SK-N-SH treated with all-trans-retinoic acid at 6 μM for 48 hours (cell line): ENCODE measurements at regions not wholly inside any gene's neighbourhood (a gene's known extent, or its start where the extent isn't known, plus 50 kb on each side); places are given as distances from the start of the nearest gene placed in this dataset.
A peak's percentile ranks its signal among the peaks of the same experiment; 100 is the strongest.

Experiments
- CREB5 ChIP-seq: fragments of 250-450 bp; sonication (Bioruptor Pico); IDR thresholded peaks from 2 replicates; pipeline ENCODE4 v1.5.1; 2020; ENCODE audit warnings: low read depth, mild to moderate bottlenecking, moderate library complexity
- ESRRG ChIP-seq: fragments of 250-450 bp; sonication (Bioruptor Pico); IDR thresholded peaks from 2 replicates; pipeline ENCODE4 v1.6.1; 2021; ENCODE audit warnings: mild to moderate bottlenecking
- PATZ1 ChIP-seq: fragments of 250-450 bp; sonication (Bioruptor Pico); IDR thresholded peaks from 2 replicates; pipeline ENCODE4 v1.8.0; 2020; ENCODE audit warnings: mild to moderate bottlenecking, moderate library complexity, borderline replicate concordance
- PPARA ChIP-seq: fragments of 250-450 bp; sonication (Bioruptor Pico); IDR thresholded peaks from 2 replicates; pipeline ENCODE4 v1.5.0; 2020; ENCODE audit warnings: mild to moderate bottlenecking, borderline replicate concordance
- ZNF565 ChIP-seq: fragments of 450-650 bp; formaldehyde crosslinking; conservative IDR thresholded peaks from 2 replicates; pipeline ENCODE4 v1.5.0; 2020; ENCODE audit warnings: low read depth, mild to moderate bottlenecking, moderate library complexity

- TF ChIP-seq PPARA: no peak
- no peak for TF ChIP-seq ESRRG (CRISPR knock-in tag)
- TF ChIP-seq ZNF565 (CRISPR knock-in tag): no peak
- TF ChIP-seq CREB5 (CRISPR knock-in tag): peak; percentile 90
- peak; percentile 67; the same call in 1 of the 2 replicates for TF ChIP-seq PATZ1 (CRISPR knock-in tag)
Measured at GRCh38 chr2:37459095-37459981, 114.9 kb downstream of the QPCT start.
